SU-DHL-6 (cell line): ENCODE measurements at regions not wholly inside any gene's neighbourhood (a gene's known extent, or its start where the extent isn't known, plus 50 kb on each side); places are given as distances from the start of the nearest gene placed in this dataset.

ENCODE experiments used
- H2AFZ ChIP-seq: fragments of 200-600 bp; sonication (generic); 2 replicates; pipeline ENCODE4 v1.6.1; 2014; ENCODE audit warnings: low read depth, mild to moderate bottlenecking, moderate library complexity, mixed read lengths, antibody characterized with exemption, low read length; ENCODE audit not compliant: severe bottlenecking
- H3F3A ChIP-seq: fragments of 200-600 bp; shearing (Covaris generic); 2 replicates; pipeline ENCODE4 v1.6.0; 2016; ENCODE audit warnings: antibody characterized with exemption, mild to moderate bottlenecking; ENCODE audit not compliant: insufficient read depth
- H3K27ac ChIP-seq: fragments of 200-600 bp; sonication (generic); 2 replicates; pipeline ENCODE4 v1.5.1; 2016; ENCODE audit warnings: low read depth, mild to moderate bottlenecking, low read length, moderate library complexity, mixed read lengths
- H3K27me3 ChIP-seq: fragments of 200-600 bp; sonication (generic), shearing (Covaris generic); 2 replicates; pipeline ENCODE4 v1.6.0; 2014; ENCODE audit warnings: mild to moderate bottlenecking, low read length
- H3K36me3 ChIP-seq: fragments of 200-600 bp; sonication (generic); 2 replicates; pipeline ENCODE4 v1.6.1; 2014; ENCODE audit warnings: mild to moderate bottlenecking, low read length, mixed read lengths
- H3K4me2 ChIP-seq: fragments of 300-600, 200-600 bp; shearing (Covaris generic), sonication (generic); 2 replicates; pipeline ENCODE4 v1.6.0; 2014; ENCODE audit warnings: low read length, low read depth, mild to moderate bottlenecking; ENCODE audit not compliant: poor library complexity, severe bottlenecking
- H3K4me3 ChIP-seq: fragments of 200-600 bp; sonication (generic); 2 replicates; pipeline ENCODE4 v1.5.1; 2014; ENCODE audit warnings: antibody characterized with exemption, low read length, mild to moderate bottlenecking, mixed read lengths; ENCODE audit not compliant: insufficient read depth, poor library complexity, severe bottlenecking
- H3K79me2 ChIP-seq: fragments of 200-600 bp; sonication (generic); 2 replicates; pipeline ENCODE4 v1.6.1; 2014; ENCODE audit warnings: mild to moderate bottlenecking, low read length, moderate library complexity; ENCODE audit not compliant: insufficient read depth
- H3K9ac ChIP-seq: fragments of 200-600 bp; sonication (generic); 2 replicates; pipeline ENCODE4 v1.7.0; 2014; ENCODE audit warnings: mild to moderate bottlenecking, low read length
- H3K9me2 ChIP-seq: fragments of 200-600 bp; sonication (generic); replicated peaks from 2 replicates; pipeline ENCODE4 v1.6.1; 2014; ENCODE audit warnings: low read length; ENCODE audit not compliant: insufficient read depth
- H3K9me3 ChIP-seq: fragments of 200-600 bp; sonication (generic); 2 replicates; pipeline ENCODE4 v1.6.1; 2014; ENCODE audit warnings: low read length, mixed read lengths; ENCODE audit not compliant: insufficient read depth
- H4K20me1 ChIP-seq: fragments of 200-600 bp; sonication (generic); 2 replicates; pipeline ENCODE4 v1.6.1; 2014; ENCODE audit warnings: low read depth, mild to moderate bottlenecking, antibody characterized with exemption, low read length, moderate library complexity, mixed read lengths
- EZH2phosphoT487 ChIP-seq: fragments of 200-600 bp; sonication (generic), shearing (Covaris generic); conservative IDR thresholded peaks from 2 replicates; pipeline ENCODE4 v1.6.1; 2018; ENCODE audit warnings: mild to moderate bottlenecking, antibody characterized with exemption, low read length, moderate library complexity, mixed read lengths
- TF ChIP-seq, protein P1 (sequence below): fragments of 200-600 bp; sonication (generic); IDR thresholded peaks from one replicate; pipeline ENCODE4 v1.5.1; 2017; ENCODE audit warnings: antibody characterized with exemption, mild to moderate bottlenecking, low read length, moderate library complexity; ENCODE audit not compliant: insufficient read depth, poor library complexity, severe bottlenecking

DNA sequence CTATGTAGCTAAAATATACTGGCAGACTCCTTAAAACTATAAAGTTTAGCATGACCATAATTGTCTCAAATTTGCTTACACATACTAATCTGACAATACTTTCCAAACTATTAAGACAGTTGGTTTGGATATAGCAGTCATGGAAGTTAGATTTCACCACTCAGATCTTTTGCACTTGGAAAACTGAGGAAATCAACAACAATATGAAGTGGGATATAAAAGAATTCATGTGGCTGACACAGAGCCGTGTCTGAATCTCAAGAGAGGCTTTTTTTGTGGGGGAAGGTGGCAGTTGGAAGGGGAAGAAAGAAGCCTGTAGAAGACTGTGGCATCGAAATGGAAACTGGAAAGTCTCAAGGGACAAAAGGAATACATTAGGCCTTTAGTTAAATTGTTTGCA lies 166.6 kb upstream of the FLRT2 start:
- no peak overlapping the region for H3K4me2 ChIP-seq
- H4K20me1 ChIP-seq, result no peaks in the 10 kb centered on the region
- no peaks in the 10 kb centered on the region for H3K9me3 ChIP-seq
- H3K36me3 ChIP-seq, result no peaks in the 10 kb centered on the region
- H3K27ac ChIP-seq, result no peak overlapping the region
- no peaks in the 10 kb centered on the region for H3K79me2 ChIP-seq
- H3K9me2 ChIP-seq, result 0 out of 2 replicates have a peak, but pooled peaks cover 4% of the 10 kb centered on the region
- H2AFZ ChIP-seq, result no peak overlapping the region
- no peak overlapping the region for H3K9ac ChIP-seq
- no peaks in the 10 kb centered on the region for H3F3A ChIP-seq
- TF ChIP-seq, protein P1, sequence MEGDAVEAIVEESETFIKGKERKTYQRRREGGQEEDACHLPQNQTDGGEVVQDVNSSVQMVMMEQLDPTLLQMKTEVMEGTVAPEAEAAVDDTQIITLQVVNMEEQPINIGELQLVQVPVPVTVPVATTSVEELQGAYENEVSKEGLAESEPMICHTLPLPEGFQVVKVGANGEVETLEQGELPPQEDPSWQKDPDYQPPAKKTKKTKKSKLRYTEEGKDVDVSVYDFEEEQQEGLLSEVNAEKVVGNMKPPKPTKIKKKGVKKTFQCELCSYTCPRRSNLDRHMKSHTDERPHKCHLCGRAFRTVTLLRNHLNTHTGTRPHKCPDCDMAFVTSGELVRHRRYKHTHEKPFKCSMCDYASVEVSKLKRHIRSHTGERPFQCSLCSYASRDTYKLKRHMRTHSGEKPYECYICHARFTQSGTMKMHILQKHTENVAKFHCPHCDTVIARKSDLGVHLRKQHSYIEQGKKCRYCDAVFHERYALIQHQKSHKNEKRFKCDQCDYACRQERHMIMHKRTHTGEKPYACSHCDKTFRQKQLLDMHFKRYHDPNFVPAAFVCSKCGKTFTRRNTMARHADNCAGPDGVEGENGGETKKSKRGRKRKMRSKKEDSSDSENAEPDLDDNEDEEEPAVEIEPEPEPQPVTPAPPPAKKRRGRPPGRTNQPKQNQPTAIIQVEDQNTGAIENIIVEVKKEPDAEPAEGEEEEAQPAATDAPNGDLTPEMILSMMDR, result no peak
- no peak for TF ChIP-seq EZH2phosphoT487
- H3K4me3 ChIP-seq, result no peak overlapping the region
- H3K27me3 ChIP-seq, result no peaks in the 10 kb centered on the region

DNA sequence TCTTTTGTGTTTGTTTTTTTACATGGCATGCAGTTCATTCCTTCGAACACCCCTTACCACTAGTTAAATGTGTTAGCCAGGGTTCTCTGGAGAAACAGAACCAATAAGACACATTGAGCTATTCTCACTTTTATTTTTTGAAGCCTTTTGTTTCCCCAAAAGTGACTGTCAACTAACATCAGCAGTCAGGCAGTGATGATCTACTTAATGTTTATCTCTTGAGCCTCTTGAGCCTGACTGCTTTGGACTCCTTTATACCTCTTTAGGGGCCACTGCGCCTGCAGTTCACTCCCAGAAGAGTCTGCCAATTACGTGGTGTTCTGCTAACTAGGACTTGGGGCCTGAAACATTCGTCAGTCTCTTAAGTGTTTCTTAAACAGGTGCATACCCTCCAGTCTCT lies 163.7 kb upstream of the FLRT2 start:
- H4K20me1 ChIP-seq, result no peaks in the 10 kb centered on the region
- H3K36me3 ChIP-seq, result no peaks in the 10 kb centered on the region
- no peak overlapping the region for H2AFZ ChIP-seq
- H3F3A ChIP-seq, result no peaks in the 10 kb centered on the region
- TF ChIP-seq EZH2phosphoT487, result no peak
- TF ChIP-seq, protein P1, result no peak
- no peak overlapping the region for H3K4me3 ChIP-seq
- no peak overlapping the region for H3K27ac ChIP-seq
- 0 out of 2 replicates have a peak, but pooled peaks cover 2% of the 10 kb centered on the region for H3K9me2 ChIP-seq
- H3K79me2 ChIP-seq, result no peaks in the 10 kb centered on the region
- H3K9ac ChIP-seq, result no peak overlapping the region
- no peaks in the 10 kb centered on the region for H3K9me3 ChIP-seq
- H3K4me2 ChIP-seq, result no peak overlapping the region
- H3K27me3 ChIP-seq, result no peaks in the 10 kb centered on the region

DNA sequence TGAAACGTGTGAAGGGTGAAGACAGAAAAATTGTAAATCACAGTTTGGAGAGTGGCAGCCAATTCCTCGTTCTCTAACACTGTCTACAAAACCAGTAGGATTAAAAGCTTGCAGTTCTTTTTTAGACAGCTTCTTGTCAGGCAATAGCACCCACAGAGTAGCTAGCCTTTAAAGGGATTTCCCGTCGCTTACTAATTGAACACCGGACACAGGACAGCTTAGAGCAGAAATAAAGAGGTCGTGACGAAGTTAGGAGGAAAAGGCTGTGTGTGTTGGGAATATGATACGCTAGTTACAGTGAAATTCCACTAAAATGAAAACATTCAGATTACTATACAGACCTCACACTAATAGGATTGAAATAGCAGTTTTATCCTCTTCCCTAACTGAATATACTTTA lies 149.1 kb upstream of the FLRT2 start:
- H3K4me3 ChIP-seq, result no peak overlapping the region
- no peaks in the 10 kb centered on the region for H3K36me3 ChIP-seq
- no peak overlapping the region for H2AFZ ChIP-seq
- H3K27me3 ChIP-seq, result no peaks in the 10 kb centered on the region
- no peaks in the 10 kb centered on the region for H4K20me1 ChIP-seq
- H3K79me2 ChIP-seq, result no peaks in the 10 kb centered on the region
- TF ChIP-seq, protein P1, result no peak
- no peak for TF ChIP-seq EZH2phosphoT487
- no peak overlapping the region for H3K4me2 ChIP-seq
- H3K27ac ChIP-seq, result no peak overlapping the region
- no peak overlapping the region for H3K9ac ChIP-seq
- H3F3A ChIP-seq, result no peaks in the 10 kb centered on the region
- no peaks in the 10 kb centered on the region for H3K9me2 ChIP-seq
- no peaks in the 10 kb centered on the region for H3K9me3 ChIP-seq
